ENCODE measurements at regions not wholly inside any gene's neighbourhood (a gene's known extent, or its start where the extent isn't known, plus 50 kb on each side); places are given as distances from the start of the nearest gene placed in this dataset.

DNA sequence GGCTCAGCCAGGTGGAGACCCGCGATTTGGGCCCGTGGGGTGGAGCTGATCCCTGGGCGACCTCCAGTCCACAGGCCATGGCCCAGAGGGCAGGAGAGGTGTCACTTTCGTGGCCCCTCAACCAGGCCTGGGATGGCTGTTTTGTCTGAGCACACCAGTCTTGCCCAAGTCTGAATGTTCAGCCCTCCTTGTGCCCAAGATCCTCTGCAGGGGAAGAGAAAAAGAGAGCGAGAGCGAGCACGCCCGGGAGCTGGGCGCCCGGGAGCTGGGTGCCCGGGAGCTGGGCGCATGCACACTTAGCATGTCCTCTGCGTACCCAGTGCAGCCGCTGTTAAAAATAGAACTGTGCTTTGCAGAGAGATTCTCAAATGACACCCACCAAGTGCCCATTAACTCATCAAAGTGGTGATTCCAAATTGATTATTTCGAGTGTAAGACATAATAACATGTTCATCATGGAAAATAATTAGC lies 403.3 kb upstream of the TNRC6C start:
- no peak for FAIRE-seq
- Histone ChIP-seq H3K36me3 (ENCODE audit: control insufficient read depth, insufficient read depth, low read length) (no peaks in the 10 kb centered on the region), H3K27me3 (ENCODE audit: control insufficient read depth, insufficient read depth, low read length) (peaks cover 13% of the 10 kb centered on the region), H3K4me3 (ENCODE audit: low read depth, low read length) (no peak overlapping the region)
- DNase-seq (ENCODE audit: low read depth): no peak
- TF ChIP-seq, protein P1, sequence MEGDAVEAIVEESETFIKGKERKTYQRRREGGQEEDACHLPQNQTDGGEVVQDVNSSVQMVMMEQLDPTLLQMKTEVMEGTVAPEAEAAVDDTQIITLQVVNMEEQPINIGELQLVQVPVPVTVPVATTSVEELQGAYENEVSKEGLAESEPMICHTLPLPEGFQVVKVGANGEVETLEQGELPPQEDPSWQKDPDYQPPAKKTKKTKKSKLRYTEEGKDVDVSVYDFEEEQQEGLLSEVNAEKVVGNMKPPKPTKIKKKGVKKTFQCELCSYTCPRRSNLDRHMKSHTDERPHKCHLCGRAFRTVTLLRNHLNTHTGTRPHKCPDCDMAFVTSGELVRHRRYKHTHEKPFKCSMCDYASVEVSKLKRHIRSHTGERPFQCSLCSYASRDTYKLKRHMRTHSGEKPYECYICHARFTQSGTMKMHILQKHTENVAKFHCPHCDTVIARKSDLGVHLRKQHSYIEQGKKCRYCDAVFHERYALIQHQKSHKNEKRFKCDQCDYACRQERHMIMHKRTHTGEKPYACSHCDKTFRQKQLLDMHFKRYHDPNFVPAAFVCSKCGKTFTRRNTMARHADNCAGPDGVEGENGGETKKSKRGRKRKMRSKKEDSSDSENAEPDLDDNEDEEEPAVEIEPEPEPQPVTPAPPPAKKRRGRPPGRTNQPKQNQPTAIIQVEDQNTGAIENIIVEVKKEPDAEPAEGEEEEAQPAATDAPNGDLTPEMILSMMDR (IDR thresholded peaks at IDR 0.05; ENCODE audit: insufficient read depth, low read length, severe bottlenecking): no peak

DNA sequence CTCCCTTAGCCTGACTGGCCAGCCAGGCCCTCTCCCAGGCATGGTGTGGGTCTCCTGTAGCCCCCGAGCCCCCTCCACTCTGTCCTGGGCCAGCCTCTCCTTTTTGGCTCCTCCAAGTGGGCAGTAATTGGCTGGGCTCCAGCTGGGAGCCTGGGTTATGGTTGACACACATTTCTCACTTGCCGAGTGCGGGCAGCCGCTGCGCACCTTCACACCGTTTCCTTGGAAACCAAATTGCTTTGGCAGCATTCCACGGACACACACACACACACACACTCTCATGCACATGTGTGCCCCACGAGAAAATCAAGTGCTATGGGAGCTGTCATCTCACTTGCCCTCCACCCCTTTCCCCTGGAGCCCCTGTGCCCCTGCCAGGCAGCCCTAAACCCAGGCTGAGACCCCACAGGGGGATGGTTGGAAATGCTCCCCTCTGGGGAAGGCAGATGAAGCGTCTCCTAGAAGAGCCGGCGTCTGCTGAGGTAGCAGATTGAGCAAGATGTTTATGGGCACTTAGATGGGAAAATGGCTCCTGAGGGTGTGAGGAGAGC lies 402.7 kb upstream of the TNRC6C start:
- H3K4me3 ChIP-seq (ENCODE audit: low read depth, low read length): no peak overlapping the region
- H3K27me3 ChIP-seq (ENCODE audit: control insufficient read depth, insufficient read depth, low read length): peaks cover 13% of the 10 kb centered on the region
- TF ChIP-seq, protein P1 (IDR thresholded peaks at IDR 0.05; ENCODE audit: insufficient read depth, low read length, severe bottlenecking): no peak
- DNase-seq (ENCODE audit: low read depth) (no peak), FAIRE-seq (peak; percentile 23)
- no peaks in the 10 kb centered on the region for H3K36me3 ChIP-seq (ENCODE audit: control insufficient read depth, insufficient read depth, low read length)

DNA sequence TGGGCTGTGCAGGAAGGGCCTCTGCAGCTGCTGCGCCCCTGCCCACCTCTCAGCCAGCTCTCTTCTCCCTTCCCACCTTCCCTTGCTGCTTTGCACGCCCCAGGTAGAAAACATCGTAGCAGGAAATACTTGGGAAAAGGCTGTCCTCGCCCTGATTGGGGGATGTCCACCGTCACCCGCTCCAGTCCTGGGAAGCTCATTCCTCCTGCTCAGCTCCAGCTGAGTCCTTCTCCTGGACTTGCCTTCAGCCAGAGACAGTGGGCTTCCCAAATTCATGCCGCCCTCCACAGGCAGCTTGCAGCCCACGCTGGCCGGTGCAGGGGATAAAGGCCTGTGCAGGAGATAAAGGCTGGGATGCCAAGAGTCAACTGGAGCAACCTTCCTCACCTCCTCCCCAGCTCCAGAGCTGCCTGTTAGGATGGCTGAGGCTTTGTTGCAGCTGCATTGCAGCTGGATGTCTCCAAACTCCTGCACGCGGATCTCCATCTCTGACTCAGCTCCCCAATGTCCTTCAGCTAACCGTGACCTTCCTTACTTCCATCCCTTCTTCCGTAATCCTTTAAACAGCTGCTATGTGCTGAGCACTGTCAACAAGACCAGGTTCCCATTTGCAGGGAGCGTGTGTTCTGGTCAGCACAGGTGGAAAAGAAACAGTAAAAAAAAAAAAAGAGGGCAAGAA lies 402.0 kb upstream of the TNRC6C start:
- FAIRE-seq (no peak), DNase-seq (ENCODE audit: low read depth) (no peak)
- Histone ChIP-seq H3K27me3 (ENCODE audit: control insufficient read depth, insufficient read depth, low read length) (peaks cover 13% of the 10 kb centered on the region), H3K36me3 (ENCODE audit: control insufficient read depth, insufficient read depth, low read length) (no peaks in the 10 kb centered on the region), H3K4me3 (ENCODE audit: low read depth, low read length) (no peak overlapping the region)
- TF ChIP-seq, protein P1 (IDR thresholded peaks at IDR 0.05; ENCODE audit: insufficient read depth, low read length, severe bottlenecking): no peak

DNA sequence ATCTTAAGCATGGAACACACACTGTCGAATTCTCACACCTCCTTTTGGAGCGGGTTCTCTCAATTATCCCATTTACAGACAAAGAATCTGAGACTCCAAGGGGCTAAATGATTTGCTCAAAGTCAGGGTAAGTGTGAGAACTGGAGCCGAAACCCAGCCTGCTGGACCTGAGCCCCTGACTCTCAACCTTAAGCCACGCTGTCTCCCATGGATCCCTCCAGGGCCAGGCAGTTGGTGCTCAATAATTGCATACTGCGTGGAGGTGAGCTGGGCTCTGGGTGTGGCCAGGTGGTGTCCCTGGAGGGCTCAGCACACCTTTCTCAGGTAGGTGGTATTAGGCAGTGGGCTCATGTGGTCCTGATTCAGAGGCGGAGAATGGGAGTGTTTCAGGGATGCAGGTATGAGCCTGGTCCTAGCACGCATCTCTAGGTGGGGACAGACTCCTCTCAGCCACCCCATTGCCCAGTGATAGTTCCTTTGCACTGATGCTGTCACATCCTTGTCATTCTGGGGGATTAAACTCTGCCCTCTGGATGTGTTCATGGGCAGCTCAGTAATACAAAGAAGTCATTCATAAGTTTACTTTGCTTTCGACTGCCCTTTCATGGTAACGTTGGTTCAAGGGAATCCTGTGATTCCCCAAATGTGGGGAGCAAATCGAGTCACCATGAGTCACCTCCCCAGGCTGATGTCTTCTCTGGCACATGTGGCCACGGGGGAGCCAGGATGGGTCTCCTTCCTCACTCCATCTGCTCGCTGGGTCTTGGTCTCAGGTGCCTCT lies 399.5 kb upstream of the TNRC6C start:
- H3K4me3 ChIP-seq (ENCODE audit: low read depth, low read length): no peak overlapping the region
- FAIRE-seq (peak; percentile 58), DNase-seq (ENCODE audit: low read depth) (no peak)
- TF ChIP-seq, protein P1 (IDR thresholded peaks at IDR 0.05; ENCODE audit: insufficient read depth, low read length, severe bottlenecking): no peak
- H3K36me3 ChIP-seq (ENCODE audit: control insufficient read depth, insufficient read depth, low read length): no peaks in the 10 kb centered on the region
- H3K27me3 ChIP-seq (ENCODE audit: control insufficient read depth, insufficient read depth, low read length): peaks cover 12% of the 10 kb centered on the region

DNA sequence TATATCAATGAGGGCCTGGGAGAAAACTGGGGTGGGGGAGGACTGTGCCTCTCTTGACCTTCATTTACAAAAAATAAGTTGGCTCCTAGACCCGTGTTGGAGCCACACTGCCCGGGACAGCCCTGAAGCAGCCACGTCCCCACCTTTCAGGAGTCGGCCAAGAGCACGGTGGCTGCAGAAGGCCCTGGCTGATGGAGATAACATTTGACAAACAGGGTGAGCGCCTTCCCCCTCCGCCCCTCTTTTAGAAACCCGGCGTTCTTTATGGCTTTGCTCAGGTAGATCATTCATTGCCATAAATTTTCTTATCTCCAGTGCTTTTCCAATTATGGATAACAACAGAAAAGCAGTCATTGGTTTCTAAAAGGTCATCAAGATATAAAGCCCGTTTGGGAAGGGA lies 398.1 kb upstream of the TNRC6C start:
- H3K4me3 ChIP-seq (ENCODE audit: low read depth, low read length): no peak overlapping the region
- DNase-seq (ENCODE audit: low read depth) (no peak), FAIRE-seq (no peak)
- no peaks in the 10 kb centered on the region for H3K36me3 ChIP-seq (ENCODE audit: control insufficient read depth, insufficient read depth, low read length)
- TF ChIP-seq, protein P1 (IDR thresholded peaks at IDR 0.05; ENCODE audit: insufficient read depth, low read length, severe bottlenecking): no peak
- H3K27me3 ChIP-seq (ENCODE audit: control insufficient read depth, insufficient read depth, low read length): peaks cover 9% of the 10 kb centered on the region

Data from bronchial epithelial cell (primary cell).